Colon (tissue), 2 donors: ENCODE measurements at regions not wholly inside any gene's neighbourhood (a gene's known extent, or its start where the extent isn't known, plus 50 kb on each side); places are given as distances from the start of the nearest gene placed in this dataset.
A peak's percentile ranks its signal among the peaks of the same experiment; 100 is the strongest.
"Not testable (repeated sequence)": the region's sequence is repeated elsewhere in the genome, so short reads cannot be mapped to it uniquely, and the experiment has no call there.

Experiments
- FAIRE-seq: peaks from 2 replicates; lab custom pipeline; 2012; peaks lifted over from hg19 to GRCh38; lab: Jason Lieb, UNC
- donor health status: control.
- donor health status: control.

DNA sequence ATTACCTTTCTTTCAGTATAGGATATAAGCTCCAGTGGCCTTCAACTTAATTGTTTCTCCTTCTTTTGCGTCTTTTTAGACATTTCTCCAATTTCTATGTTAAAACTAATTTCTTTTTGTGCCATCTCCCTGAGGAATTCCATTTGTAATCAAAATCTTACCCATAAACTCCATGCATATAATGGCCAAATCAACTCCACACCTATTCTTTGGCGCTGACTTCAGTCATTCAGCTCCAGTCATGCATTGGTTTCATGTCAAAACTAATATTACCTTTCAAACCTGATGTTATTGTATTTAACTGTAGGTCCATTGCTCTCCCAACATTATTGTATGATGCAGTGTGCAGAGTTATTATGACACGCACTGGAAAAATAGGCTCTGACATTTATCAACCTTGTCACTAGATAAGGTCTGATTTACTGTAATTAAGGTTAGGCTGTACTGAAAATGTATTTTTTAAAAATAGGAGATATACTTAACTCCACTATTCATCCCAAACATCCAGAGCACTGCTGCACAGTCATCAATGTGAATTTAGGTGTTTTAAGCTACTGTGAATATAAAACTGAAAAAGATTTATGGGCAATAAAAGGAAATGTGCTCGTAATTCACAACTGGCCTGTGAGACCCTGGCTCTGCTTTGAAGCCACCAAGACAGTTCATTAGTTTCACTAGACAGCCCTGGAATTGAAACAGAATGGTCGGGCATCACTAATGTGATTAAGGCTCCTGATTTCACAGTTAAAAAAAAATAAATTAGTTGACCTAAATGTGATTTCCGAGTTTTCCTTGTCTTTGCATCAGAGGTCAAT is 180.6 kb upstream of the GRIA4 start:
- FAIRE-seq = no peak

DNA sequence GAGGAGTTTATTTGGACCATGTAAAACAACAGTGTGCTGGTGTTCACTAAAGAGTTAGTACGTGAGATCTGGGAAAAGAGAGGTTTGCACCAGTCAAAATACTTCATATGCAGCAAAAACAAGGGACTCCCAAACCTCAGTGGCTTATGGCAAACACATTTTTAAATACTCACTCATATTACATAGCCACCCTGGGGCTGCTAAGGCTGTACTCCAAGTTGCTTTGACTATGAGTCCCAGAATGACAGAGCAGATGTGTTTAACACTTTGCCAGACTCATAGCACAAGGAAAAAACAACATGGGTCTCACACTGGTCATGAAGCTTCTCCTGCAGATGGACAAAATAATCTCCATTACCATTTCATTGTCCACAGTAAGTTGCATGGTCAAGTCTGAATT is 202.8 kb upstream of the GRIA4 start:
- no peak for FAIRE-seq

DNA sequence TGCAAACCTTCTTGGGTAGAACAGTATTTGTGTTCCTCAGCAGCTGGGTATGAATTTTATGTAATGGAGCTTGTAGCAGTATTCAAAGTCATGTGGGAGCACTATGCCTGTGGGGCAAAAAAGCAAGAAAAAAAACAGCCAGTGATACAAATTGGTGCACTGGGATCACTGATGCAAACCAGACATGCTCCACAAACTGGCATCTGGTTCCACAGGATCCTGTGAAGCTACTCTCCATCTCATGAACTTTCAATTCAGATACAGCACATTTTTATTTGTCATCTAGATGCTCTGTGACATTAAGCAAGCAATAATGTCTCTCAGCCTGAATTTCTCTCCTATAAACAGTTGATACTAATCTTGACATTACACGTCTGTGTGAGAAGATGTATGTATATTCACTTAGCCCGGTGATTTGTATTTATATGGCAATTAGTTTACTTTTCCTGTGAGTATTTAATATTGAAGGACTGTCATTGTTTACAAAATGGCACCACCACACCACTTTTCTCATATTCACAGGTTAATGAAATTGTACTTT is 208.5 kb upstream of the GRIA4 start:
- no peak for FAIRE-seq

DNA sequence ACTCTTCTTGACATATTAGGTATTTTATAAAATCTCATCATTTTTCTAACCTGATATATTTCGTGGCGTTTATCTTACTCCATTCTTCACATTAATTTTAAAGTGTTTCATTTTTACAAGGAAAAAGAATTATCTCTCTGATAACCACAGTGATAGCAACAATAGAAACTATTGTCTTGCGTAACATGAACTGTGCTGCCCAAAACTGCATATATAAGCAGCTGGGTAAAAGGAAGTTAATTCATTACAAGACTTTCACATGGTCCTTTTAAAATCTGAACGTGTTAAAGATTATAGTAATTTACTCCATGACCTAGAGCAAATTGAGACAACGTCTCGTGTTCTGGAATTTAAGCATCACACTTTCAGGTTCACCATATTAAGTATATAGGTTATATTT is 210.4 kb upstream of the GRIA4 start:
- FAIRE-seq = no peak

DNA sequence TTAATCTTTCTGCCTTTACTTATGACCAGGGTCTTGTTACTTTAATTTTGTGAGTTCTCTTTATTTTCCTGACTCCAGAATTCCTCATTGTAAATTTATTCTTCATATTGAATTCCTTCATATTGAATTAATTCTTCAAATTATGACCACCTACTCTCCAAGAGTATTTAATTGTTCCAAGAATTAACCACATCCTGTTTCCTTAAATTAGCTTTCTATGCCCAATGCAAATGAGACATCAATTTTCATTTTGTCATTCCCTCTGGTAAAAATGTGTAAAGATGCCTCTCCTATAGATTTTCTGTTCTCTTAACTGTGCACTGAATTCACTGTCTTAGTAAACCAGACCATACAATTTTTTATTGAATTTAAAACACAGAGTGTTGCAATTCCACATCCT is 211.2 kb upstream of the GRIA4 start:
- FAIRE-seq = no peak

DNA sequence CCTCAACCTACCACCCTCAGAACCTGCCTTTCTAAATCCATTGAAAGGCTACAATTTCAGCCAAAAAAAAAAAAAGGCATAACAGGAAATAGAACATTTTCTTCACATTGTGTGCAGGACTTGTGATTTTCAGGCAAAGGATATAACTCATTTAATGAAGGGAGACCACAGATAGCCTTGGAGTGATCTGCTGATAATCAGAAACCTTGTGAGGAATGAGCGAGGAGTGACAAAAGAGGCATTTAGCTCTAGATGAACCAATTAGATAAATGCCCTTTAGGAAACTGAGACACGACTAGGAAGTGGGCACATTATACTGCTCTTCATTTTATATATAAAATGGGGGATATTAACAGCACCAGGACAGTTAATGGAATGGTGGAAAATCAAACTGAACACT is 216.5 kb upstream of the GRIA4 start:
- no peak for FAIRE-seq

DNA sequence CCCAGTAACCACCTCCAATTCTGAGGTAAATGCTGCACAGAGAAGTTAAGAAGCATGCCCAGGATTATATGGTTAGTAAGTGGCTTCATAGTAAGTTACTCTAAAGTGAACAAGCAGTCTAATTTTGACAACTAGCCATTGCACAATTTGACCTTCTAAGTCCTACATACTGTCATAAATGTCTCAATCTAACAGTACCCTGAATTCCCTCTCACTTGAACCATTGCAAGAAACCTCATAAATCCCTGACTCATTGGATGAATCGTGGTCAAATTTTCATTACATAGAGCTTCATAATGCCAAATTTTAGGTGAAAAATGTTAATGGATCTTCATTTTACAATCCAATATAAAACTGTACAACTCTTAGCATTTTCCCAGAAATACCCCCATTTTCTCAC is 217.3 kb upstream of the GRIA4 start:
- no peak for FAIRE-seq

DNA sequence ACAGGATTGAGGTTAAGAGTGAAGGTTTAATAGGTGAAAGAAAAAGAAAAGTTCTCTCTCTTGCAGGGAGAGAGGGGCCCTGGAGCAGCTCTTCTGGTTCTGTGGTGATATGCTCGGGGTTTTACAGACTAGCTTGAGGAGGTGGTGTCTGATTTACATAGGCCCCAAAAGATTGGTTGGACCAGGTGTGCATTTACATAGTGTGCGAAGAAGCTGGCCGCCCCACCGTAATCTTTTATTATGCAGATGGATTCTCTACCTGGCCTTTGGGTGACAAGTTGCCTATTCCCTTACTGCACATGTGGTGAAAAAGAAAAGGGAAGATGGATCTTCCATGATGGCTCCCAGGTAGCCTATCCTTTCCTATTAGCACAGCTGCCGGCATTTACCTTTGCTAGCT is 219.9 kb upstream of the GRIA4 start:
- no peak for FAIRE-seq

DNA sequence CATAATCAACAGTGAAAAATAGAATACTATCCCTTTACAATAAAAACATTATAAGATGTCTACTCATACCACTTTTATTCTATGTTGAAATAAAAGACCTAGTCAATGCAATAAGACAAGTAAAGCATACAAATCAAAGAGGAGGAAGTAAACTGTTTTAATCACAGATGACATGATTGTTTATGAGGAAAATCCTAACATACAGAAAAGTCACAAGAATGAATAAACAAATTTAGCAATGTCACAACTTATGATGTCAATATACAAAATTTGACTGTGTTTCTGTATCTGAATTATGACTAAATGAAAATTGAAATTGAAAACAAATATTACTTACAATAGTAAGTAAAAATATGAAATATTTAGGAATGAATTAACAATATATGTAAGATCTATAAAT is 221.9 kb upstream of the GRIA4 start:
- FAIRE-seq = peak; percentile 5

DNA sequence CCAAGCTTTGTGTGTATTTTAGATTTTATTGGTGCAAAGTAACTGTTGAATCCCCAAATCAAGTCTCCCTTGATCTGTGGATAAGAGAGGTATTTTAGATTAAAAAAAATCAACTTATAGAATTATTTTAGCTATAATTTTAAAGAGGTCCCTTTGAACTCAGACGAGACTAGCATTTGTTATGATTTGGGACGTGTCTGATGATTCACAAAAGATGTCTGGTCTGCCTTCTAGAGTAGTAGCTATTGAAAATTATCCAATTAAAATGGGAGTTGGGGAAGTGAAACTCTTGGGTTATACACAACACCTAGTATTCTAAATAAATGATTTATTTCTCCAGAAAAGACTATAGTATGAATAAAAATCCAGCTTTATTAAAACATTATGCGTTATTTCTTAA is 227.9 kb upstream of the GRIA4 start:
- FAIRE-seq = no peak

DNA sequence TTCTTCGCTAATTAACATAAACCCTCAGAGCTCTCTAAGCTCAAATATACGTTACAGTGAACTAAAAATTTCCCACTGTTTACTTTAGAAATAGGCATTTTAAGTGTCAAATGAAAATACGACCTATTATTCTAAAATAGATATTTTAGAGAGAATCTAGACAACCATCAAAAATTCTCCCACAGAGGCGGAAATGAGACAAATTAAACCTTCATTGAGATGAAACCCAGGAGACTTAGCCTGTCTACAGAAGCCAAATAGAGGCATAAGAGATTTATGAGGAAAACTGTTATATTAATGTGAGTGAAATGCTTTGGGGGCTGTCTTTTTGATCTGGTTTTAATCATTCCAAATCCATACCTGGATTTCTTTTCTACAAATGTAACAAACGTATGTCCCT is 232.0 kb upstream of the GRIA4 start:
- no peak for FAIRE-seq

DNA sequence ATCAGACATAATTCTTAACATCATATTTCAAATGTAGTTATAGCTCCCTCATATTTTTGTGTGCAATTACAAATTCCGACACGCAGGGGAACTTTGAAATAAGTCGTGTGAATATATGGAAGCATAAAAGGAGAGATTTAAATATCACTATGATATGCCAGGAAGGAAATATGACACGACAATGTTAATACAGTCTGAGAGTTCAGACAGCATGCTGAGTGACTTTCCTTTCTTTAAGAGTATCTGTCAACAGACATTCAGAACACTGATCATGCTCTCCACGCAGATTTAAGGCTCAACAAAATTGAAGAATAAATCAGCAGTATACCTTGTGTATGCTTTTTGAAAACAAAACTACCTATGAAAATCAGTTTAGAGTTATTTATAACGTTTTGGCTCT is 232.6 kb upstream of the CARD18 start:
- no peak for FAIRE-seq

DNA sequence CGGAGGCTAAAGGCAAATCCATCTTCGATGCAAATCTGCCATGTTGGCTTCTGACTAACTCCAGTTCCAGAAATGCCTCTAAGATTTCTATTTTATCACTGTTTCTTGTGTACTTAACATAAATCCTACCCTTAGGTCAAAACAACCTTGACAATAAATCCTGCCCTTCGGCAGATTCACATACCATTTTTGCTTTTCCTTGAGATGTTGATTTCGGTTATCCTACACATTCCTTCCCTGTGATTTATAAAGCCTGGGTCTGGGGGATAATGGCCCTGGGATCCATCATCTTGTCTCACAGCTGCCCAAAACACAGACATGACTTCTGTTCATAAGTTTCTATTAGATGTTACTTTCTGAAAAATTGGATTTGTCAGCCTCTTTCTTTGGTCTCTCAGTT is 231.7 kb upstream of the CARD18 start:
- FAIRE-seq = no peak

DNA sequence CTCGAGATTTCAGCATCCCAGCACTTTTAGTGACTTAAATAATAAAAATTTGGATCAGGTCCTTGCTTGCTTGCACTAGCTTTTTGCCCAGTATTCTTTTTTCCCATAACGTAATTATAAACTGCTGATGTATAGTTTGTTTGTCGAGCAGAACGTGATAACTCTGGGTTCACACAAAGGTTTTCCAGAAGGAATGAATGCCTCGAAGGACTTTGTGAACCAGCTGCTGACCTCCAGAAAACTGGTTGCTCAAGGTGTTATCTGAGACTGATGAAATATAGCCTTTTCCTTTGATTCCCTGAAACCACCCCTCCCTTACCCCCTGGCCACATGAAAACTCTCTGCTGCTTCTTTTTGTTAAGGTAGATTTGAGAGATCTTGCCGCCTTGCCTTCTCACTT is 229.1 kb upstream of the CARD18 start:
- no peak for FAIRE-seq

DNA sequence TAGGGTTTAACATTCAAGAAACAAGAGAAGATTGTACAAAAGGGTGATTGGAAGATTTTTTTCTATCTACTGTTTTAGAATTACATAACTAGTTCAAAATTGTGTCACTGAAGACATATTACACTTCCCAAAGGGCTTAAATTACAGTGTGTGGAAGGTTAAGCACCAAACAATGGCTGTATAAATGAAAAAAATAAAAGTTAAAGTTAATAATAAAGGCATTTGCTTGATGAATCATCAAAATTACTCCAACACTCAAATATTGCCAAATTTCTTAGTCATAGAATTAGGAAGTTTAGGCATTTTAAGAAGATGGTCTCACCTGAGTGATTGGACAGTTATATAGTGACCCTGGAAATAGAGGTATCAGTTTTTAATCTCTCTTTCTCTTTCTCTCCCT is 227.6 kb upstream of the CARD18 start:
- no peak for FAIRE-seq

DNA sequence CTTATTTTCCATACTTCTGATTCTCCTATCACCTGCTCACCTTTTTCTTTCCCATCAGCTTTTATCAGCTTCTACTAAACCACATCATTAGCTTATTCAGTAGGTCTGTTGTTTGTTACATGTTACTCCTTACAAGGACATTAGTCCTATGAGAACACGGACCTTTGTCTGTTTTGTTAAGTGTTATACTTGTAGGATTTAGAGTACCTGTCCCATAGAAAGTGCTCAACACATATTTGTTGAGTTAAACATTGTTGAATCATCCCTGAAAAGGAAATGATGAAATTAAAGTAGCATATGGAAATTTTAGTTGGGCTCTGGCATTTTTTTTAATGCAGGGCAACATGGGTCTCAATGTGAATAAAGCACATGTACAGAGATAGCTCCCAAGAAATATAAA is 222.1 kb upstream of the CARD18 start:
- FAIRE-seq = no peak

DNA sequence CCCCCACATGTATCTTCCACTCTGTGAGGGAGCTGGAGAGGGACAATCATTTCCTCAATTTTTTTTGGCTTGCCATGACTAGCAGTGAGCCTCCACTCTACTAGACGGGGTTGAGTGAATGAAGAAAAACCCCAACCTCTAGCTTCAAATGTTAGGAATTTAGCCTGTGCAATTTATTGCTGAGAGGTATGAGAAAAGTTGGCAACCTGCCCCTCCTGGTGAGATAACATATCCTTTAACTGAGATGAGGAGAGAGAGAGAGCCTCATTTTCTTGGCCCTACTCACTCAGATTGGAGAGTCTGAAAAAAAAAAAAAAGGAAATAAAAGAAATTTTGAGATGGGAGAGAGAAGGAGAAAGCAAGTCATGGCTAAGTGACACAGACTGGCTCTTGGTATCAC is 218.2 kb upstream of the CARD18 start:
- no peak for FAIRE-seq

DNA sequence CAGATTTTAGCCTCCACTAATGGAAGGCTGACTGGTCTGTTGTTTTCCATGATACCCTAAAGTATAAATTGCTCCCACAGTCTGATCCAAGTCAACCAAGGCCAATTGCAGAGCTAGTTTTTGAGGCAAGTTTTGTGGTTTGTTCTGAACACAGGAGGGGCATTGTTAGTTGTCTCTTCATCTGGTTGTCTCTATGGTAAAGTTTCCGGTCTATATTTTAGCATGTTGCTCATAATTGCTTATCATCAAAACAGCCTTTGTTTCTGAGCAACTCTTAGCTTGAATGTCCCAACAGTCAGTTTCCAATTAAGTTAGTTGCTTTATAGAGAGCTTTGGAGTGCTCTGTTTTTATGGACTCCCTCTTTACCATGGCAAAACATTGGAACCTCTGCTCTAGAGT is 217.6 kb upstream of the CARD18 start:
- FAIRE-seq = no peak

DNA sequence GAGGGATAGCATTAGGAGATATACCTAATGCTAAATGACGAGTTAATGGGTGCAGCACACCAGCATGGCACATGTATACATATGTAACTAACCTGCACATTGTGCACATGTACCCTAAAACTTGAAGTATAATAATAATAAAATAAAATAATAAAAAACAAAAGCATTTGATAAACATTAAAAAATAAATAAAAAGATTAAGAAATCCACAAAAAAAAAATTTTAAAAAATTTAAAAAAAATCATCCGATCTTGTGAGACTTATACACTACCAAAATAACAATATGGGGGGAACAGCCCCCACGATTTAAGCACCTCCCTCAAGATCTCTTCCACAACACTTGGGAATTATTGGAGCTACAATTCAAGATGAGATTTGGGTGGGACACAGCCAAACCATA is 210.3 kb upstream of the CARD18 start:
- not testable (repeated sequence) for FAIRE-seq

DNA sequence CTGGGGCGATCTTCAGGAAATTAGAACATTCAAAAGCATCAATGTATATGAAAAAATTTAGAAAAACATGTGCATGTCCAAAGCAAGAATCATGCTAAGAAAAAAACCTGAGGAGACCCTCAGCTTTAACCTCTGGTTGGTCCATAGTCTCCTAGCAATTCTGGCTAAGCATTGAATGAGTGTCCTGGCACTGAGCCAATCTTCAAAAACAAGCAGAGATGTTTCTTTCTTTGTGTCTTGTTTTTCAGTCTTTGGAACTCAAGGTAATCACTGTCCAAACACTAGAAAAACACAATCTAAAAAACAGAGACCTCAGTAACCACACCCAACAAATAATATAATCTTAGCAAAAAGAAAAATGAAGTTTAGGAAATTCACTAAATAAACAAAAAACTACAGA is 205.4 kb upstream of the CARD18 start:
- no peak for FAIRE-seq

DNA sequence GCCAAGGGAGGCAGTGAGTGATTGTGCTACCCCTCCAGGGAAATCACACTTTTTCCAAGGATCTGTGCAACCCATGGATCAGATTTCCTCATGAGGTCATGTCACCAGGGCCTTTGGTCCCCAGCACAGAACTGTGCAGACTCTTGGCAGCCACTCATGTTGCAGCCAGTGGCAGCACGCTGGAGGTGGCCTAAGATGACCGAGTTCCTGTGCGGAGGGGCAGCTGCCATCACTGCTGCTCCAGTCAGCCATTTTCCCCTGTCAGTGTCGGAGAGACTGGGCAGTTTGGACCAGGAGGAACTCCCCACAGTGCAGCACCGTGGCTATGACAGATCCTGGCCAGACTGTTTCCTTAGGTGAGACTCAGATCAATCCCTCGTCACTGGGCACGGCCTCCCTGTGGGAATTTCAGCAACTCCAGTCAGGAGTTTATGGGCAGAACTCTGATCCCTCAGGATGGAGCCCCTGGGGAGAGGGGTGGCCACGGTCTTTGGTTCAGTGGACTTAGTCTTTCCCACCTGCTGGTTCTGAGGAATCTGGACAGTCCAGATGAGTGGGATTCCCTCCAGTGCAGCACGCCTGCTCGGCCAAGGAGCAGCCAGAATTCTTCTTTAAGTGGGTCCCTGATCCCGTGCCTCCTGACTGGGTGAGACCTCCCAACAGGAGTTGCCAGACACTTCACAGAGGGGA is 194.6 kb upstream of the CARD18 start:
- no peak for FAIRE-seq

DNA sequence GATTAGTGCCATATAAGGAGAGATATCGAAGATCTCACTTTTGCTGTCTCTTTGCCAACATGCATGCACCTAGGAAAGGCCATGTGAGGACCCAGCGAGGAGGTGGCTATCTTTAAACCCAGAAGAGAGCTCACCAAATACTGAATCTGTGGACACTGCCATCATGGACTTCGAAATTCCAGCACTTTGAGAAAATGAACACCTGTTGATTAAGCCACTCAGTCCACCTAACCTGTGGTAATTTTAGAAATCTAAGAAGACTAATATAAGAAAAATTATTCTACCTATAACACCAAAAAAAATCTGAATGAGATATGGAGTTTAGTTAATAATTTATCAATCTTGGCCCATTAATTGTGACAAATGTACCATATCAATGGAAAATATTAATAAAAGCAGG is 193.6 kb upstream of the CARD18 start:
- FAIRE-seq = no peak

DNA sequence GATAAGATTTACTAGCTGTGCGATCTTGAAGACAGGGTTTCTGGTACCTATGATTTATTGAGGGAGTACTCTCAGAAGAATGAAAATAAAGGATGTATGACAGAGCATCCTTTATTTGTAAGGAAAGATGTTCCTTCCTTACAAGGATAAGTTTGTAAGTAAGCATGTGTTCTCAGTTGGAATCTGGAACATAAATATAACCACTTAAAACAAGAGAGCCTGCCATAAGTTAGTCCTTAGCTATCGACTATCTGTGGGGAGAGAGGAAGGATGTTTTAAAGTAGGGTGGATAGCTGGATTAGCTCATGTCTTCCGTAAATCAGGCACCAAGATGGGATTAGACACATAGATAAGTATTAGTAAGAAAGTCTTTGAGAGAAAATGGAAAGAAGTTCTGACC is 192.6 kb upstream of the CARD18 start:
- FAIRE-seq = no peak

DNA sequence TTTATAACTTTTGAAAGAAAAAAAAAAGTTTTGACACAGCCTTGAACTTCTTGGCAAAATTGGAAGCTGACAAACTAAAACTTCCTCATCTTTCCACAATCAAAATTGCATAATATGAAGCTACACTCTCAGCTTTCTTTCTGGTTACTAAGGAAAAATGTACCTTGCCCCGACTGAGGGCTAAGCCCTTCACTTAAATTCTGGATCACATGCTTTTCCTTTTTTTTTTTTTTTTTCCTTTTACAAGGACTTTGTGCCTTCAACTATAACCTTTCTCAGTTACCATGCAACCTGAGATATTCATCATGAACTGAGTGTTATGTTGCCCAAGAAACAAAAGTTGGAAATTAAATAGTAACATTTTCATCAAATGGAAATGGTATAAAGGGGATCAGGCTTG is 188.5 kb upstream of the CARD18 start:
- no peak for FAIRE-seq
